SH-SY5Y (cell line): ENCODE measurements at regions not wholly inside any gene's neighbourhood (a gene's known extent, or its start where the extent isn't known, plus 50 kb on each side); places are given as distances from the start of the nearest gene placed in this dataset.

Source experiments
- GATA2 ChIP-seq: IDR thresholded peaks from 2 replicates; pipeline ENCODE4 v1.6.1; 2011; ENCODE audit warnings: mild to moderate bottlenecking, low read depth, low read length
- GATA3 ChIP-seq: IDR thresholded peaks from 2 replicates; pipeline ENCODE4 v1.6.1; 2011; ENCODE audit warnings: low read depth, mild to moderate bottlenecking, low read length, moderate library complexity

- no peak for TF ChIP-seq GATA2
- TF ChIP-seq GATA3, result no peak
These were observed 108.8 kb upstream of the ARHGAP5 start for GRCh38 chr14:31968107-31968810.
